ENCODE measurements at regions not wholly inside any gene's neighbourhood (a gene's known extent, or its start where the extent isn't known, plus 50 kb on each side); places are given as distances from the start of the nearest gene placed in this dataset.

DNA sequence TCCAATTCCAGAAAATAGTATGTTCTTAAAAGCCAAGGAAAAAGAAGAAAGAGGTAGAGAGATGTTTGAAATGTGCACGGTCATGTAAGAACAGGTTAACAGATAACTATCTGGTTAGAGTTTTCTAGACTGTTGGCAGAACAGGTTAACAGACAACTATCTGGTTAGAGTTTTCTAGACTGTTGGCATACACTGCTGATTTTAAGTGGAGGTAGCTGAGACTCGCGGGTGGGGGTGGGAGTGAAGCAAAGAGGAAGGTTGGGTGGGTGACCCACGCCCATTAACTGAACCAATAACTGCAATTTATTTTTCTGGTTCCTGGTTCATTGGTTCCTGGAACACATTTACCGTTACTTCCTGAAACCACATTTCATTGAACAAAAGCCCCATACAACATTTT lies 157.5 kb downstream of the ELOVL4 start:
- TF ChIP-seq, protein P1, sequence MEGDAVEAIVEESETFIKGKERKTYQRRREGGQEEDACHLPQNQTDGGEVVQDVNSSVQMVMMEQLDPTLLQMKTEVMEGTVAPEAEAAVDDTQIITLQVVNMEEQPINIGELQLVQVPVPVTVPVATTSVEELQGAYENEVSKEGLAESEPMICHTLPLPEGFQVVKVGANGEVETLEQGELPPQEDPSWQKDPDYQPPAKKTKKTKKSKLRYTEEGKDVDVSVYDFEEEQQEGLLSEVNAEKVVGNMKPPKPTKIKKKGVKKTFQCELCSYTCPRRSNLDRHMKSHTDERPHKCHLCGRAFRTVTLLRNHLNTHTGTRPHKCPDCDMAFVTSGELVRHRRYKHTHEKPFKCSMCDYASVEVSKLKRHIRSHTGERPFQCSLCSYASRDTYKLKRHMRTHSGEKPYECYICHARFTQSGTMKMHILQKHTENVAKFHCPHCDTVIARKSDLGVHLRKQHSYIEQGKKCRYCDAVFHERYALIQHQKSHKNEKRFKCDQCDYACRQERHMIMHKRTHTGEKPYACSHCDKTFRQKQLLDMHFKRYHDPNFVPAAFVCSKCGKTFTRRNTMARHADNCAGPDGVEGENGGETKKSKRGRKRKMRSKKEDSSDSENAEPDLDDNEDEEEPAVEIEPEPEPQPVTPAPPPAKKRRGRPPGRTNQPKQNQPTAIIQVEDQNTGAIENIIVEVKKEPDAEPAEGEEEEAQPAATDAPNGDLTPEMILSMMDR (IDR thresholded peaks at IDR 0.05; ENCODE audit: low read depth, low read length, missing control alignments): no peak

DNA sequence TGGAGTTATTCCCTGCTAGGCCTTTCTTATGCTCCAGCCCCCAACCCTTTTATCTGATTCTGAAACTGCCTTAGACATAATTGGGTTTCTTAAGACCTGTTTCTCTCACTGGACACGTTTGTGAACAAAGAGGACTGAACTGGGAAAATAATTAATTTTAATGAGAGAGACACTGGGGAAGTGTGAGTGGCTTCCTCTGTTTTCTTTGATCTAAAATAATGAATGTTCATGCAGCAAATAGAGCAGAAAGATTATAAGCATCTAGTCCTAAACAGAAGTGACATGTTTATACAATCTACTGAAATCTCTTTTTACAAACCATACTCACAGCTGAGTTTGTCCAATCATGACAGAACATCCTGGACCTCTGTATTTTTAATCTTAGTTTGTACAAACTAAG lies 157.6 kb downstream of the SH3BGRL2 start:
- H3K4me3 ChIP-seq (ENCODE audit: low read depth, low read length): no peak overlapping the region
- in situ Hi-C loops (cut with HindIII; ENCODE audit: low sequenced_read_pairs): no loop called here
- TF ChIP-seq, protein P1 (IDR thresholded peaks at IDR 0.05; ENCODE audit: low read depth, low read length, missing control alignments): no peak
- no peak for DNase-seq (ENCODE audit: low read depth)

More for the DNA sequence above, 157.5 kb downstream of the ELOVL4 start:
- in situ Hi-C loops (cut with HindIII; ENCODE audit: low sequenced_read_pairs): no loop called here
- no peak overlapping the region for H3K4me3 ChIP-seq (ENCODE audit: low read depth, low read length)
- DNase-seq (ENCODE audit: low read depth): no peak

DNA sequence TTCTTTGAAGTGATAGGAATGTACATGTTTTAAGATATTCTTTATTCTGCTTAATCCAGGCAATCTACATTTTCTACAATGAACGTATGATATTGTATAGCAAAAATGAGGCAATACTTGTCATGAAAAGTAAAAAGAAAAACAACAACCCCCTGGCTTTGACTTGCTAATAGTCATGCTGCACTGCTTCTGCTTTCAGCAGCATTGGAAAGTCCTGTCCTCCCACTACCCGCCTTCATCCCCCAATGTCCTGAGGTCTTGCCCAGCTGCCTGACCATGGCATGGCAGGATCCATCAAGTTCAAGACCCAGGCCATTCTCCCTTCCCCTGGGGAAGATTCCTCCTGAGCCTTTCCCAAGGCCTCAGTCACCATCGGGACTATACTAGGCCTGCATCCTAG lies 156.5 kb downstream of the SH3BGRL2 start:
- H3K4me3 ChIP-seq (ENCODE audit: low read depth, low read length): no peak overlapping the region
- in situ Hi-C loops (cut with HindIII; ENCODE audit: low sequenced_read_pairs): no loop called here
- TF ChIP-seq, protein P1 (IDR thresholded peaks at IDR 0.05; ENCODE audit: low read depth, low read length, missing control alignments): no peak
- no peak for DNase-seq (ENCODE audit: low read depth)

DNA sequence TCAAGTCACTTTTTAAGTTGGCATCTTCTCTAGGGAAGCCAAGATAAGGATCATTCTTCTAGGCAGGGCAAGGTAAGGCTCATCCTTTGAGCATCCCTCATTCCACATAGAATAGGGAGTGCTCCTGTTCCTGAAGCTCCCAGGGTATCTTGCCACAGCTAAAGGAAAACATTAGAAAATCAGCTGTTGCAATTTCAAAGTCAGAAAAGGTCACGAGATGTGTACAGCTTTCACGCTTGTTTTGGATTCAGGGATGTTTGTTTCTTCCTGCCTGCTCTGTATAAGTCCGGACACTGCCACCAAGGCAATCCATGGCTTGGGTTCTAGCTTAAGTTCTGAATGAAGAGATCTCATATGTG lies 153.2 kb downstream of the SH3BGRL2 start:
- no peak for DNase-seq (ENCODE audit: low read depth)
- TF ChIP-seq, protein P1 (IDR thresholded peaks at IDR 0.05; ENCODE audit: low read depth, low read length, missing control alignments): no peak
- in situ Hi-C loops (cut with HindIII; ENCODE audit: low sequenced_read_pairs): no loop called here
- no peak overlapping the region for H3K4me3 ChIP-seq (ENCODE audit: low read depth, low read length)

DNA sequence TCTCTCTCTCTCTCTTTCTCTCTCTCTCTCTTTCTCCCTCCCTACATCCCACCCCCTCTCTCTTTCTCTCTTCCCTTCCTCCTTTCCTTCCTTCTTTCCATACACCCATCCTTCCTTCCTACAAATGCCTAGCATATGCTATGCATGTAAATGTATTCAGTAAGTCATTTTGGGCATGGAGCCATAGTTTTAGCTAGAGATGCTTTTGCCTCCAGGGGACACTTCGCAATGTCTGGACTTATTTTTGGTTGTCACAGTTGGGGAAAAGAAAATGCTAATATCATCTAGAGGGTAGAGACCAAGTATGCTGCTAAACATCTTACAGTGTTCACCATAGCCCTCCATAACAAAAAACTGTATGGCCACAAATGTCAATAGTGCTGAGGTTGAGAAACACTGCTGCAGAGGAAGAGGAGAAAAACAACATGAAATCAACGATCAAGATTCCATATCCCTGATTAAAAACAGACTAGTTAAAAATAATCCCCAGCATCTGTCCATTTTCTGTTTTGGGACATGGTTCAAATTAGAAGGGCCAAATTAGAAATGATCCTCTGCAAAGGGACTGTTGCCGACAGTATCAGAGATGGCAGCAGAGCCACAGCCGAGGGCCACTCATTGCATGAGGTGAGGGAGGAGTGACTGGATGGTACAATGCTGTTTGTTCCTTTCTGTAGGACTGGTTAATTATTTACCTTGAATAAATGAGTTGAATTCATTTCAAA lies 152.7 kb downstream of the SH3BGRL2 start:
- no peak for DNase-seq (ENCODE audit: low read depth)
- H3K4me3 ChIP-seq (ENCODE audit: low read depth, low read length): no peak overlapping the region
- in situ Hi-C loops (cut with HindIII; ENCODE audit: low sequenced_read_pairs): no loop called here
- TF ChIP-seq, protein P1 (IDR thresholded peaks at IDR 0.05; ENCODE audit: low read depth, low read length, missing control alignments): no peak

DNA sequence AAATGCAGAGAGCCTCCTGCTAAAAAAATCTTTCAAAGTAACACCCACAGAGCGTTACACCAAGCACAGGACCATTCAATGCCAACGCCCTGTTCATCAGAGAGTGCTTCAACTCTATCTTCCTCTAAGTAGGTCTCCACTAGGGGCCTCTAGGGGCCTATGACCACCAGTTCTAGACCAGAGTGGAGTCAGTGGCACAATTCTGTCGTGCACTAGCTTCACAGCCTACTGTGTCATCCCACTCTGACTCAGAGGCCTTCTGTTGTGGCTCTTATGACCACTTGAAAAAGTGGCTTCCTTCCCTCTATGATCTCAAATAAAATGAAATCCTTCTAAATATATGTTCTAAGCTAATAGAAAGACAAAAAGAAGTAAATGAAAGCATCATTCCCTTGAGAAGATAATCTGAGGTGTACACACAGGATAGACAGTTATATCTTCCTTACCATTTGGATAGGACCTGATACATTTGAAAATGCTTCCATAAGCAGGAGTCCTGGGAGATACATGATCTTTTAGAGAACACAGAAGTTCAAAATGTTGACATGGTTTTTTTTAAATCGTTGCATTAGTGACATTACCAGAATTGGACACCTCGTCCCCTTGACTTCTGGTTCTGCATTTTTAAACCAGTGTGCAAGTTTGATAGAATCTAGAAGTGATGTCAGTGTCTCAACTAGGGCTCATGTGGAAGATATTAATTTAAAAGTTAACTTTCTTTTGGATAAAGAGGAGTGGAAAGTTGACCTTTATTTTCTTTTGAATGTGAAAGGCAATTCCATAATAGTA lies 151.9 kb downstream of the SH3BGRL2 start:
- in situ Hi-C loops (cut with HindIII; ENCODE audit: low sequenced_read_pairs): no loop called here
- H3K4me3 ChIP-seq (ENCODE audit: low read depth, low read length): no peak overlapping the region
- TF ChIP-seq, protein P1 (IDR thresholded peaks at IDR 0.05; ENCODE audit: low read depth, low read length, missing control alignments): no peak
- DNase-seq (ENCODE audit: low read depth): no peak

All from astrocyte of the cerebellum (primary cell).